Karpas-422 (cell line): ENCODE measurements at regions not wholly inside any gene's neighbourhood (a gene's known extent, or its start where the extent isn't known, plus 50 kb on each side); places are given as distances from the start of the nearest gene placed in this dataset.

Experiments used
- DNase-seq: peaks from one replicate; pipeline ENCODE4 v3.0.0-alpha.2; 2015
- H2AFZ ChIP-seq: fragments of 200-600 bp; sonication (generic); 2 replicates; pipeline ENCODE4 v1.6.1; 2014; ENCODE audit warnings: antibody characterized with exemption, low read length, mixed read lengths
- H3K27ac ChIP-seq: fragments of 200-600 bp; sonication (generic); 2 replicates; pipeline ENCODE4 v1.5.1; 2014; ENCODE audit warnings: mild to moderate bottlenecking, low read length, moderate library complexity
- H3K27me3 ChIP-seq: fragments of 200-600 bp; sonication (generic); 2 replicates; pipeline ENCODE4 v1.6.1; 2014; ENCODE audit warnings: low read length, mixed read lengths
- H3K36me3 ChIP-seq: fragments of 200-600 bp; sonication (generic); 2 replicates; pipeline ENCODE4 v1.6.1; 2014; ENCODE audit warnings: low read length, mixed read lengths; ENCODE audit not compliant: insufficient read depth
- H3K4me1 ChIP-seq: fragments of 200-600 bp; sonication (generic); 2 replicates; pipeline ENCODE4 v1.6.1; 2014; ENCODE audit warnings: mild to moderate bottlenecking, low read length, mixed read lengths
- H3K4me2 ChIP-seq: fragments of 200-600 bp; sonication (generic); 2 replicates; pipeline ENCODE4 v1.6.1; 2014; ENCODE audit warnings: low read length, low read depth, mild to moderate bottlenecking; ENCODE audit not compliant: poor library complexity, severe bottlenecking
- H3K4me3 ChIP-seq: fragments of 200-600 bp; sonication (generic); 2 replicates; pipeline ENCODE4 v1.5.1; 2014; ENCODE audit warnings: mild to moderate bottlenecking, antibody characterized with exemption, low read length, mixed read lengths
- H3K79me2 ChIP-seq: fragments of 200-600 bp; sonication (generic); 2 replicates; pipeline ENCODE4 v1.6.1; 2014; ENCODE audit warnings: mild to moderate bottlenecking, low read length, mixed read lengths
- H3K9ac ChIP-seq: fragments of 200-600 bp; sonication (generic); 2 replicates; pipeline ENCODE4 v1.6.0; 2014; ENCODE audit warnings: low read length
- H3K9me2 ChIP-seq: fragments of 200-600 bp; sonication (generic), shearing (Covaris generic); replicated peaks from 2 replicates; pipeline ENCODE4 v1.6.0; 2014; ENCODE audit warnings: mild to moderate bottlenecking, low read length, moderate library complexity; ENCODE audit not compliant: insufficient read depth
- H3K9me3 ChIP-seq: fragments of 300-700, 200-600 bp; sonication (generic); 2 replicates; pipeline ENCODE4 v1.6.1; 2014; ENCODE audit warnings: low read length, mixed read lengths
- H4K20me1 ChIP-seq: fragments of 200-600 bp; sonication (generic); 2 replicates; pipeline ENCODE4 v1.6.1; 2014; ENCODE audit warnings: mild to moderate bottlenecking, antibody characterized with exemption, low read length, low read depth; ENCODE audit not compliant: insufficient read depth

GRCh38 chr9:23254404-23255184 lies 571.4 kb downstream of the ELAVL2 start:
- Histone ChIP-seq H3K36me3 (no peaks in the 10 kb centered on the region), H3K79me2 (no peaks in the 10 kb centered on the region), H3K4me1 (no peaks in the 10 kb centered on the region), H3K4me2 (no peak overlapping the region), H3K27me3 (no peaks in the 10 kb centered on the region), H3K9me2 (no peaks in the 10 kb centered on the region), H3K27ac (no peak overlapping the region), H3K4me3 (no peak overlapping the region), H2AFZ (no peak overlapping the region), H4K20me1 (no peaks in the 10 kb centered on the region), H3K9ac (no peak overlapping the region), H3K9me3 (no peaks in the 10 kb centered on the region)
- DNase-seq, result no peak

- Histone ChIP-seq H3K9me3 (no peaks in the 10 kb centered on the region), H3K36me3 (no peaks in the 10 kb centered on the region), H3K4me3 (no peak overlapping the region), H3K27ac (no peak overlapping the region), H3K4me1 (no peaks in the 10 kb centered on the region), H4K20me1 (no peaks in the 10 kb centered on the region), H3K79me2 (no peaks in the 10 kb centered on the region), H3K9me2 (no peaks in the 10 kb centered on the region), H3K9ac (no peak overlapping the region), H2AFZ (no peak overlapping the region), H3K4me2 (no peak overlapping the region), H3K27me3 (no peaks in the 10 kb centered on the region)
- no peak for DNase-seq
Measured at GRCh38 chr9:23255346-23255745, 570.7 kb downstream of the ELAVL2 start.

- Histone ChIP-seq H3K4me3 (no peak overlapping the region), H3K36me3 (no peaks in the 10 kb centered on the region), H3K4me2 (no peak overlapping the region), H4K20me1 (no peaks in the 10 kb centered on the region), H3K79me2 (no peaks in the 10 kb centered on the region), H3K27ac (no peak overlapping the region), H3K9ac (no peak overlapping the region), H2AFZ (no peak overlapping the region), H3K9me2 (no peaks in the 10 kb centered on the region), H3K4me1 (no peaks in the 10 kb centered on the region), H3K27me3 (no peaks in the 10 kb centered on the region), H3K9me3 (no peaks in the 10 kb centered on the region)
- no peak for DNase-seq
Measured at GRCh38 chr9:23258569-23258968, 567.5 kb downstream of the ELAVL2 start.

- Histone ChIP-seq H3K27me3 (no peaks in the 10 kb centered on the region), H2AFZ (no peak overlapping the region), H3K4me1 (no peaks in the 10 kb centered on the region), H3K9me2 (no peaks in the 10 kb centered on the region), H3K27ac (no peak overlapping the region), H3K4me3 (no peak overlapping the region), H3K36me3 (no peaks in the 10 kb centered on the region), H3K9ac (no peak overlapping the region), H3K79me2 (no peaks in the 10 kb centered on the region), H3K4me2 (no peak overlapping the region), H3K9me3 (no peaks in the 10 kb centered on the region), H4K20me1 (no peaks in the 10 kb centered on the region)
- DNase-seq, result no peak
Measured at GRCh38 chr9:23278561-23278960, 547.5 kb downstream of the ELAVL2 start.

- Histone ChIP-seq H3K36me3 (no peaks in the 10 kb centered on the region), H3K9me3 (no peaks in the 10 kb centered on the region), H3K79me2 (no peaks in the 10 kb centered on the region), H3K4me1 (no peaks in the 10 kb centered on the region), H3K27me3 (no peaks in the 10 kb centered on the region), H3K27ac (no peak overlapping the region), H3K9me2 (no peaks in the 10 kb centered on the region), H3K9ac (no peak overlapping the region), H3K4me3 (no peak overlapping the region), H3K4me2 (no peak overlapping the region), H2AFZ (no peak overlapping the region), H4K20me1 (no peaks in the 10 kb centered on the region)
- DNase-seq, result no peak
Measured at GRCh38 chr9:23287390-23287789, 538.6 kb downstream of the ELAVL2 start.

- no peaks in the 10 kb centered on the region for H3K4me1 ChIP-seq
- DNase-seq, result no peak
Measured at GRCh38 chr9:23288545-23288944, 537.5 kb downstream of the ELAVL2 start.

GRCh38 chr9:23290973-23291372 lies 535.1 kb downstream of the ELAVL2 start:
- H3K9me2 ChIP-seq, result no peaks in the 10 kb centered on the region
- no peaks in the 10 kb centered on the region for H3K9me3 ChIP-seq
- H3K36me3 ChIP-seq, result no peaks in the 10 kb centered on the region
- H4K20me1 ChIP-seq, result no peaks in the 10 kb centered on the region
- H3K27ac ChIP-seq, result no peak overlapping the region
- no peaks in the 10 kb centered on the region for H3K4me1 ChIP-seq
- H2AFZ ChIP-seq, result no peak overlapping the region
- no peaks in the 10 kb centered on the region for H3K27me3 ChIP-seq
- no peak overlapping the region for H3K4me2 ChIP-seq
- DNase-seq, result no peak
- H3K79me2 ChIP-seq, result no peaks in the 10 kb centered on the region
- no peak overlapping the region for H3K9ac ChIP-seq
- no peak overlapping the region for H3K4me3 ChIP-seq

More at GRCh38 chr9:23288545-23288944, 537.5 kb downstream of the ELAVL2 start:
- H3K9me2 ChIP-seq, result no peaks in the 10 kb centered on the region
- H3K9ac ChIP-seq, result no peak overlapping the region
- no peak overlapping the region for H3K4me2 ChIP-seq
- H3K27me3 ChIP-seq, result no peaks in the 10 kb centered on the region
- H3K4me3 ChIP-seq, result no peak overlapping the region
- H2AFZ ChIP-seq, result no peak overlapping the region
- H4K20me1 ChIP-seq, result no peaks in the 10 kb centered on the region
- H3K79me2 ChIP-seq, result no peaks in the 10 kb centered on the region
- H3K27ac ChIP-seq, result no peak overlapping the region
- no peaks in the 10 kb centered on the region for H3K36me3 ChIP-seq
- no peaks in the 10 kb centered on the region for H3K9me3 ChIP-seq

- Histone ChIP-seq H3K27ac (no peak overlapping the region), H4K20me1 (no peaks in the 10 kb centered on the region), H3K79me2 (no peaks in the 10 kb centered on the region), H3K4me1 (no peaks in the 10 kb centered on the region), H3K4me3 (no peak overlapping the region), H3K9me2 (no peaks in the 10 kb centered on the region), H3K9me3 (no peaks in the 10 kb centered on the region), H2AFZ (no peak overlapping the region), H3K4me2 (no peak overlapping the region), H3K9ac (no peak overlapping the region), H3K27me3 (no peaks in the 10 kb centered on the region), H3K36me3 (no peaks in the 10 kb centered on the region)
- DNase-seq, result no peak
Measured at GRCh38 chr9:23302281-23302680, 523.8 kb downstream of the ELAVL2 start.
